ENCODE measurements at regions not wholly inside any gene's neighbourhood (a gene's known extent, or its start where the extent isn't known, plus 50 kb on each side); places are given as distances from the start of the nearest gene placed in this dataset.
"Not testable (repeated sequence)": the region's sequence is repeated elsewhere in the genome, so short reads cannot be mapped to it uniquely, and the experiment has no call there.

DNA sequence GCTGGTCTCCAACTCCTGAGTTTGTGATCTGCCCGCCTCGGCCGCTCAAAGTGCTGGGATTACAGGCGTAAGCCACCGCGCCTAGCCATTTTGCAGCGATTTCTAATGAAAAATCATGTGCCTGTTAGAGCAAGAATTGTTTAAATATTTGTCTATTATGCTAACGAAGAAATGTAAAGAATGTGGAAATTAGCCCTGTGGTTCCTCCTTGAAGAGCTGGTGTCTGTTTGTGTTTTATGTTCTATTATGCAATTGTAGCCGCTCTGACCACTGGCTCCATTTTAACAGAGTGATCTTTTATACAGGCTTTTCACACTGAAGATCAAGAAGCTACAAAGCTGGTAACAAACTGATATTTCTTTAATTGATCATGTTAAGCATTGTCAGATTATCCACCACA lies 217.3 kb downstream of the USP22 start:
- TF ChIP-seq, protein P1, sequence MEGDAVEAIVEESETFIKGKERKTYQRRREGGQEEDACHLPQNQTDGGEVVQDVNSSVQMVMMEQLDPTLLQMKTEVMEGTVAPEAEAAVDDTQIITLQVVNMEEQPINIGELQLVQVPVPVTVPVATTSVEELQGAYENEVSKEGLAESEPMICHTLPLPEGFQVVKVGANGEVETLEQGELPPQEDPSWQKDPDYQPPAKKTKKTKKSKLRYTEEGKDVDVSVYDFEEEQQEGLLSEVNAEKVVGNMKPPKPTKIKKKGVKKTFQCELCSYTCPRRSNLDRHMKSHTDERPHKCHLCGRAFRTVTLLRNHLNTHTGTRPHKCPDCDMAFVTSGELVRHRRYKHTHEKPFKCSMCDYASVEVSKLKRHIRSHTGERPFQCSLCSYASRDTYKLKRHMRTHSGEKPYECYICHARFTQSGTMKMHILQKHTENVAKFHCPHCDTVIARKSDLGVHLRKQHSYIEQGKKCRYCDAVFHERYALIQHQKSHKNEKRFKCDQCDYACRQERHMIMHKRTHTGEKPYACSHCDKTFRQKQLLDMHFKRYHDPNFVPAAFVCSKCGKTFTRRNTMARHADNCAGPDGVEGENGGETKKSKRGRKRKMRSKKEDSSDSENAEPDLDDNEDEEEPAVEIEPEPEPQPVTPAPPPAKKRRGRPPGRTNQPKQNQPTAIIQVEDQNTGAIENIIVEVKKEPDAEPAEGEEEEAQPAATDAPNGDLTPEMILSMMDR (IDR thresholded peaks at IDR 0.05 in 8 of 11, conservative IDR thresholded peaks at IDR 0.05 in 3 of 11): no peak
- no peak for TF ChIP-seq POLR2A (IDR thresholded peaks at IDR 0.05)
- no peak for TF ChIP-seq POLR2AphosphoS5 (IDR thresholded peaks at IDR 0.05)
- no peak overlapping the region for H3K4me3 ChIP-seq
- no peak overlapping the region for H3K27ac ChIP-seq
- no peak for DNase-seq
- H3K9me3 ChIP-seq: peaks cover 0 to 15% (median 2%) of the 10 kb centered on the region in 8 donors
- WGBS, 5 donors: 76 to 93% (median 86%) methylated on average over 9 of the region's 9 CpGs
- no peaks in the 10 kb centered on the region for H3K27me3 ChIP-seq (replicated peaks in 1 of 7)
- no peaks in the 10 kb centered on the region for H3K36me3 ChIP-seq
- no peaks in the 10 kb centered on the region for H3K4me1 ChIP-seq
- intact Hi-C loops (cut with DNase I; ENCODE audit: low total_unique reads): no loop called here

- Histone ChIP-seq H3K4me3 (peak overlapping the region in 2 of 8 donors; percentile 25 to 55), H3K27me3 (replicated peaks in 1 of 7) (peaks cover 0 to 58% (median 49%) of the 10 kb centered on the region in 7 donors), H3K27ac (peak overlapping the region in 2 of 8 donors; percentile 31 to 64), H3K4me1 (peaks cover 0 to 18% (median 2%) of the 10 kb centered on the region in 6 donors)
- DNase-seq; H3K9me3 ChIP-seq; intact Hi-C loops (cut with DNase I; ENCODE audit: low total_unique reads); H3K36me3 ChIP-seq: not testable (repeated sequence)
- WGBS, 5 donors: 9 to 28% (median 13%) methylated on average over 7 to 20 of the region's 23 CpGs
Measured at GRCh38 chr17:20840453-20840852, 202.4 kb downstream of the USP22 start.

DNA sequence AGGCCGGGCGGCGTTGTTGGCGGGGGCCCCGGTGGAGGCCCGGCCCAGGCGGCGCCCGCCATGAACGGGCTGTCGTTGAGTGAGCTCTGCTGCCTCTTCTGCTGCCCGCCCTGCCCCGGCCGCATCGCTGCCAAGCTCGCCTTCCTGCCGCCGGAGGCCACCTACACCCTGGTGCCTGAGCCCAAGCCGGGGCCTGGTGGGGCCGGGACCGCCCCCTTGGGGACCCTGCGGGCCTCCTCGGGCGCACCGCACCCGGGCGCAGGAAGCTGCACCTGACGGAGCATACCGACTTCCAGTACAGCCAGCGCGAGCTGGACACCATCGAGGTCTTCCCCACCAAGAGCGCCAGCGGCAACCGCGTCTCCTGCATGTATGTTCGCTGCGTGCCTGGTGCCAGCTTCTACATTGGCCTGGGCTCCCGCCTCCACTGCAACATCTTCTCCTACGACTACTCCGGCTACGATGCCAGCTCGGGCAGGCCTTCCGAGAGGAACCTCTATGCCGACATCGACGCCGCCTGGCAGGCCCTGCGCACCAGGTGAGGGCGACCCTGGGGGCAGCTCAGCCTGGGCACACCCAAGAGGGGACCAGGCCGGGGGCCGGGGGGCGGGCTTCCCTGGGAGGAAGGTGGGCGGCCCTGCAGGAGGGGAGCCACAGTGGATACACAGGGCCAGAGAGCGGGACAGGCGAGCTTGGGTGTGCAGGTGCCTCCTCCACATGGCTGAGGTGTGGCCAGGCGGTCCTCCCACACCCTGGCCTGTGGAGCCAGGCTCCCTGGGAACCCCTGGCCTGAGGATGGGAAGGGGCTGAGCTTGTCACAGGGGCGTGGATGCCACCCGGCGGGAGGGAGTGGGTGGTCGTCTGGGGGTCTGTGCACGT lies 201.6 kb downstream of the USP22 start:
- peak overlapping the region in 2 of 8 donors; percentile 31 to 64 for H3K27ac ChIP-seq
- intact Hi-C loops (cut with DNase I; ENCODE audit: low total_unique reads); H3K36me3 ChIP-seq; H3K9me3 ChIP-seq: not testable (repeated sequence)
- peaks cover 0 to 18% (median 2%) of the 10 kb centered on the region in 6 donors for H3K4me1 ChIP-seq
- peak; percentile 72 for DNase-seq
- H3K4me3 ChIP-seq: peak overlapping the region in 3 of 8 donors; percentile 12 to 55 (median 25)
- H3K27me3 ChIP-seq (replicated peaks in 1 of 7): peaks cover 0 to 62% (median 51%) of the 10 kb centered on the region in 7 donors
- 36 to 61% (median 36%) methylated on average over 3 to 62 of the region's 62 CpGs for WGBS, 5 donors

GRCh38 chr17:20842012-20842411 lies 200.8 kb downstream of the USP22 start:
- H3K9me3 ChIP-seq; H3K36me3 ChIP-seq; intact Hi-C loops (cut with DNase I; ENCODE audit: low total_unique reads); H3K4me3 ChIP-seq; H3K27ac ChIP-seq; DNase-seq: not testable (repeated sequence)
- H3K4me1 ChIP-seq: peaks cover 0 to 18% (median 2%) of the 10 kb centered on the region in 6 donors
- H3K27me3 ChIP-seq (replicated peaks in 1 of 7): peaks cover 0 to 55% (median 50%) of the 10 kb centered on the region in 7 donors
- 83 to 100% (median 85%) methylated on average over 1 to 14 of the region's 14 CpGs; no CpG with 5 or more reads in 1 of the 5 donors for WGBS, 5 donors

DNA sequence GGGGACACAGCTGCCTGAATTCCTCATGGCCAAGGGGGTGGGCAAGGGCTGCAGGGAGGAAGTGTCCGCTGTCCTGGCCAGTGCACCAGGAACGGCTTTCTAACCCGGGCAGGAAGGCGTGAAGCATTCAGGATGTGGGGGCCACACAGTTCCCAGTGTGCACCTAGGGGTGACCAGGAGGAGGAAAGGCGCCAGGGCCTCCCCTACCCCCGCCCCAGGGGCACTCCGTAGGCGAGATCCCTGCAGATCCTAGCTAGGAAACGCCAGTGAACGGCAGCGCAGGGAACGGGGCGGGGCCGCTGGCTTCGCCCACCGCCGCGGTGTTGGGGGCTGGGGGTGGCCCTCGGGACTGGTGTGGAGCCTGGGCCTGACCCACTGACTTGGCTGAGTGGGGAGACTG lies 199.6 kb downstream of the USP22 start:
- H3K9me3 ChIP-seq; DNase-seq; H3K36me3 ChIP-seq; H3K27ac ChIP-seq; intact Hi-C loops (cut with DNase I; ENCODE audit: low total_unique reads): not testable (repeated sequence)
- peaks cover 0 to 55% (median 50%) of the 10 kb centered on the region in 7 donors for H3K27me3 ChIP-seq (replicated peaks in 1 of 7)
- H3K4me3 ChIP-seq: peak overlapping the region in 3 of 8 donors; percentile 13 to 61 (median 32)
- H3K4me1 ChIP-seq: peaks cover 0 to 18% (median 2%) of the 10 kb centered on the region in 6 donors
- 39 to 52% (median 47%) methylated on average over 9 to 19 of the region's 19 CpGs for WGBS, 5 donors

DNA sequence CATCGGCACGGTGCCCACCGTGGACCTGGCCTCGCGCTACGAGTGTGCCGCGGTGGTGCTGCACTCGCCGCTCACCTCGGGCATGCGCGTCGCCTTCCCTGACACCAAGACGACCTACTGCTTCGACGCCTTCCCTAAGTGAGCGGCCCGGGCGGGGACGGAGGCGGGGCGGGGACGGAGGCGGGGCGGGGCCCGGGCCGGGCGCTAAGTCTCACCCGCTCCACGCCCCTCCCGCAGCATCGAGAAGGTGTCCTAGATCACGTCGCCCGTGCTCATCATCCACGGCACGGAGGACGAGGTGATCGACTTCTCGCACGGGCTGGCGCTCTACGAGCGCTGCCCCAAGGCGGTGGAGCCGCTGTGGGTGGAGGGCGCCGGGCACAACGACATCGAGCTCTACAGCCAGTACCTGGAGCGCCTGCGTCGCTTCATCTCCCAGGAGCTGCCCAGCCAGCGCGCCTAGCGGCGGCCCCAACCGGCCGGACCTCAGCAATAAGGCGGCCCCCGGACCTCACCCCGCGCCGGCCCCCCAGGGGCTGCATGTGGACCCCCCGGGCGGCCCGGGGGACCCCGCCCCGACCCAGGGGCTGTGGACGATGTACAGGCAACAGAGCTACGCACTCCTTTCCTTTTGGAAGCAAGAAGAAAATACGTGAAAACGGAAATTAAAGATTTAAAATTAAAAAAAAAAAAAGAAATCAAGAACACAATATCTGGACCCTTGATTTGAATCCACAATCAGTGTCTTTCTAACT lies 198.8 kb downstream of the USP22 start:
- peak overlapping the region in 3 of 8 donors; percentile 13 to 61 (median 32) for H3K4me3 ChIP-seq
- intact Hi-C loops (cut with DNase I; ENCODE audit: low total_unique reads); H3K9me3 ChIP-seq; H3K36me3 ChIP-seq; H3K27ac ChIP-seq: not testable (repeated sequence)
- H3K4me1 ChIP-seq: peaks cover 0 to 18% (median 2%) of the 10 kb centered on the region in 6 donors
- peak; percentile 76 for DNase-seq
- WGBS, 5 donors: 2 to 4% (median 3%) methylated on average over 31 to 65 of the region's 74 CpGs
- peaks cover 0 to 59% (median 50%) of the 10 kb centered on the region in 7 donors for H3K27me3 ChIP-seq (replicated peaks in 1 of 7)

Measured in spleen (tissue), 11 donors.